COLO829 (cell line): ENCODE measurements at regions not wholly inside any gene's neighbourhood (a gene's known extent, or its start where the extent isn't known, plus 50 kb on each side); places are given as distances from the start of the nearest gene placed in this dataset.
A peak's percentile ranks its signal among the peaks of the same experiment; 100 is the strongest.
"Not testable (repeated sequence)": the region's sequence is repeated elsewhere in the genome, so short reads cannot be mapped to it uniquely, and the experiment has no call there.

Experiments used
- DNase-seq: peaks from one replicate; pipeline ENCODE4 v3.0.0; 2012; ENCODE audit warnings: low spot score

DNA sequence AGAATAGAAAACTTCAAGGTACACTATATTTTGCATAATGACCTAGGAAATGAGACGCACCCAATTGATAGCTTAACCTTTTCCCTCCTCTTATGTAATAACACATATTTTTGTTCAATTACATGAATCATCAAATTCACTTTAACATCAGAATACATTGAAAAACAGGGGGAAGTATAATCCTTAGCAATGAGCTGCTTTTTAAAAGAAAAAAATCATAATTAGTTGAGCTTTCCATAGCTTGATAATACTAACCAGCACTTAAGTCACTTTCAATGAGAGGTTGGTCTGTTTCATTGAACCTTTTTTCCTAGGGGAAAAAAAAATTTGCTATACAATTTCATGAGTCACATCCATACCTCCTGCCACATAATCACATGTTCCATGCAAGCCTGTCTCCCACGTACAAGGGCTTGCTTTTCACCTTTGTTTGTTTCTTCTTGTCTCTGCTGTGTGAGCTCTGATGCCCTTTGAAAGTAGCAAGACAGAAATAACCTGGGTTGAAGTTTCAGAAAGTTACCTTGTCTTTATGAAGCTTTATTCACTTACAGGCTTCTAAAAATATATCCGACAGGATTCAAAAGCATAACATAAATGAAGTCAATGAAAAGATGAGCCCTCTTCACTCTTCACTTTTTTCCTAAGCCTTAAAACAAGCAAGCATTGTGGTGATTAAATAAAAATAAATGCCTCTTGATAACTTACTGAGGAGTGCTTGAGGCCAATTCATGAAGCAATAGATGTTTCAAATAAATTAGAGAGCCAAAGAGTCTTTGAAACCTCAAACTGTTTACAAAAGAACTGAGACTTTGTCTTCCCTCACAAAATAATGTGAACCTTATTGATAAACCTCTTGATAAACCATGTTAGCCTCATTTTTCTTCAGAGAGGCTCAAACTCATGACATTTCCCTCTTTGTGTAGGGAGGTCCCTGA, 108.5 kb downstream of the FEM1C start:
- DNase-seq, result peak; percentile 66

DNA sequence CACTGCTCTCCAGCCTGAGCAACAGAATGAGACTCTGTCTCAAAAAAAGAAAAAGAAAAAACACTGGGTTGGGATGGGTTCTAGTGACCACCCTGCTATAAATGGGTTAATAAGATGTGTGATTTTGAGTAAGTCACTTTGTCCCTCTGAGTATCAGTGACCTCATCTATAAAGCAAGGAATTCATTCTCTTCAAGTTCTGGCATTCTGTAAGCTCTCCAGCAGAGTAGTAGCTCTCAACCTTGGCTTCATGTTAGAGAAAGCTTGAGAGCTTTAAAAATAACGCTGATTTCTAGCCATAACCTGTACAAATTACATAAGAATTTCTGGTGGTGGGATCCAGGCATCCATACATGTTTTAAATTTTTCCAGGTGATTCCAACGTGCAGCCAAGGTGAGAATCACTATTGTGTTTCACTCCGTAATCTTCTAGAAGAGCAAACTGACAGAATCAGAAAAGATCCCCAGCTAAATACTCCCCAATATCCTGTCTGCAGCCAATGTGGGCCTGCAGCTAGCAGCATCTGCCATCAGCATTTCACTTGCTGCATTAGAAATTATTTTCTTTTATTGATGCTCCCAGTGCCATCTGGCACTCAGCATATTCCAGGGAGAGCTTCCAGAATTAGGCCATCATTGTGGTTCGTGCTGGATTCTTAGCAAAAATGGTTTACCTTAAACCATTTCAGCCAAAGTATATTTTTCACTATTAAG, 109.4 kb downstream of the FEM1C start:
- DNase-seq, result no peak

DNA sequence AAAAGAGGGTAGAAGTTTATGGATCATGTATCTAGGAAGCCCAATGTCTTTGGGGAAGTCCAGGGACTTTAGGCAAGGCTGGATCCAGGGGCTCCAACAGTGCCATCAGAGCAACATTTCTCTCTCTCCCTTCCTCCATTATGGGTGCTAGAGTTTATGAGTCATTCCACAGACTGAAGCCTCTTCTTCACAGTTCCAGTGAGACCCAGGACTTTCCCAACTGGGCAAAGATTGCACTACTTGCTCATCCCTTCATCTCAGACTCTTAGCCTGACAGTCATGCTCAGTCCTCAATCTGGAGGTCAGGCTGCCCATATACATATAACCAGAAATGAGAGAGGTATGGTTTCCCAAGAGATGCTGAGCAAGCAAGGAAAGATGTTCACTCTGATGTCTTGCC, 110.7 kb downstream of the FEM1C start:
- no peak for DNase-seq

DNA sequence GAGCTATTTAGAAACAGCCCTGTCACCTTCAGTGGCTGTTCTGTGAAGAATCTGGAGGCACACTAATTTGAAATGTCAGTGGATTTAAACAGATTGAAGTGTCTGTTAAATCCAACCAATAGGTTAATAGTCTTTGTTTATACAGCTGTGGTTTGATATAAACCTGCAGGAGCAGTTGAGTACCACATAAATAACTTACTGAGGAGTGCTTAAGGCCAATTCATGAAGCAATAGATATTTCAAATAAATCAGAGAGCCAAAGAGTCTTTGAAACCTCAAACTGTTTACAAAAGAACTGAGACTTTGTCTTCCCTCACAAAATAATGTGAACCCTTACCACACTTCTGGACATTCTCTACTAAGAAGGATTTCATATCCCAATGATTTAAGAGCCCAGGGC, 111.9 kb downstream of the FEM1C start:
- no peak for DNase-seq

DNA sequence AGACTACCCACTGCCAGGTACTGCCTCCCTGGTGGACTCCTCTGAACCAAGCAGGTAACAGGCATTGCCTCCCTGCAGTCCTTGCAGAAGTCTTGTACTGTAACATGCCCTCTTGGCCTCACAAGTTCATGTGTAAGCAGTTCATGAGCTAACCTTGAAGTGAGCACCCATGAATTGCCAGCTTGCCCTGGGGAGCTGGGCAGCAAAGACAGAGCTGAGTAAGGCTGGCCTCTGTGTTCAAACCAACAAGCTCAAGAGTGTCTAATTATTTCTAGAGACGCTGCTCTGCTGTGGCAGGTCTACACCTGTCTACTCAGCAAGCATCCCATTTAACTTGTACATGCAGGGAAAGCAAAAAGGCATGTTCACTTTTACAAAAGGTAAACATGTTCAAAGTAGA, 113.5 kb downstream of the FEM1C start:
- DNase-seq, result no peak

DNA sequence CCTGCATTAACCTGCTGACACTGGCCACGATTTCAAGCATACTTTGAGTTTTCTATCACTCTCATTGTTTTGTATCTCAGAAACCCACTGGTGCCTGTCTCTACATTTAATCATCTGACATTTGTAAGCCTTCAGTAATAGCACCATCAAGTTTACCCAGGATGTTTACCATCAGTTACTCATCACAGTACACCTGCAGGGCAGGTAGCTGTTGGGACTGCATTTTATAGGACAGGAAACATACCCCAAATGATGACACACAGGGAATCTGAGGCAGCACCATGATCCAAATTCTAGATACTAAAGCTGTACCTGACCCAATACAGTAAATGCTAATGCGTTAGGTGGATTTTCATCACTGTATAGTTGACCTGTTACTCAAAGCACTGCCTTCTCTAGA, 114.2 kb downstream of the FEM1C start:
- DNase-seq, result no peak

DNA sequence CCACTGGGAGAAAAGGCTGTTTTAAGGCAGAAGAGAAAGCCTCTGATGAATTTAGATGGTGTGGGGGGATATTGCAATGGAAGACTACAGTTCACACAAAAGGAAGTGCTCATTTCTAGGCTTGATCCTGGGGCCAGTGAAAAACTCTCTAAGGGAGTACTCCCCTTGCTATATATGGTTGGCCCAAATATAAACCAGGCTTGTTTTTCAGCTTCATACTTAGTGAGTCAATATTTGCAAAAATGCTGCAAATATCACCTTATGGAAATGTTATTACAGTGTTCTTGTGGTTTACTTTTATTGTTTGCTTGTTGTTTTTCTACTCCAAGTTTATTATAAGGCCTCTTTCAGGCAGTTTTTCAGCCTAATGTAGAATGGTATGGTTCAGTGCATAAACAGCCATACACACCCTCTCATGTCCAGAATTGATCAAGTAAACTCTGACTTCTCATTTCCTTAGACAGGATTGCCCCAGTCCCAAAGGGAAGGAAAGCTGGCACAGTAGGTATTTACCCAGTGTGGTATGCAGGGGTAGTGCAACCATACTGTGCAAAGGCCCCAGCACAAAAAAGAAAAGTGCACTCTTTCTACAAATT, 115.1 kb downstream of the FEM1C start:
- DNase-seq, result no peak

DNA sequence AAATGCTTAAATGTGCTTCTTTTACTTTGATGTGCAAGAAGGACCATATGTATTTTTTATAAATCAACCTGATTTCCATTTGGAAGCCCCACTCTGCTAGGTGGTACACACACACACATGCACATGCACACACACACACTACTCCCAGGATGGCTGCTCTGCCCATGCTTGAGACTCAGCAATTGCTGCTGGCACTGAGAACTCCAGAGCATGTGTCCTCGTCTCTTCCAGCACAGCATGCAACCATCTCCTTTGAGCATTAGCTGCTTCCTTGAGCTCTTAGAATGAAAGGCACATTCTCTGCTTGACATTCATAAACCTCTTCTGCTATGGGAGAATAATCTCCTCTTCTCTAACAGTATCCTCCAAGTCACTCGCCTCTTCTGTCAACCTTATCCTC, 115.9 kb downstream of the FEM1C start:
- no peak for DNase-seq

DNA sequence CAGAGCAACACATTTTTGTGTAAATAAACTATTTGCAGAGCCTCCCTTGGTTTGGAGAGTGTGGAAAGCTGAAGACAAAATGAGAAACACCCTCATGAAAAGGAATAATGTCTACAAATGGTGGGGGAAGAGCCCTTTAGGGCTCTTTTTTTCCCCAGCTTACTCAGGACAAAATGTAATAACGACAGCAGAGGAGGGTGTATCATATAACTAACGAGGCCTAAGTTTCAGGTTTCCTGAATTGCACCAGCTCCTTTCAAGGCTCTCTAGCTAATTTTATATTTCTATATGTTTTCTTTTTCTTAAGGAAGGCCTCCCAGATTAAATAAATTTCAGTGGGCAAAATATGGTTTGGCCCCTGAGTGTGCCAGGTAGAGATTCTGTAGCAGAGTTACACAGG, 116.3 kb downstream of the FEM1C start:
- DNase-seq, result no peak

DNA sequence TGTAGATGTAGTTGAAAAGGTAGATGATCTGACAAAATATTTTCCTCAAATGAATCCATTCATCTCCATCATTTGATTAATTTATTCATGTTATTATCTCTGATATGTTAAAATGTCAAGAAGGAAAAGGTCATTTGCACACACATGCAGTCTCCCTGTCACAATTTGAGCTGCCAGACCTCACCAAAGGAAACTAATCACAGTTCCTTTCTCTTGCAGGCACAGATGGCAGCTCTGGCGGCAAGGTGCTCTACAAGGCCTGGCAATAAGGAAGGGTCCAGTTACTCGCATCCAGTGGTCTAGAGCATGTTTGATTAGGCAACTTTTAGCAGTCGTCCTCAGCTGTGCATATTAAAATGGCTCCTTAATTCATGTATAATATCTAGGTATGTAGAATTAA, 120.1 kb downstream of the FEM1C start:
- no peak for DNase-seq

DNA sequence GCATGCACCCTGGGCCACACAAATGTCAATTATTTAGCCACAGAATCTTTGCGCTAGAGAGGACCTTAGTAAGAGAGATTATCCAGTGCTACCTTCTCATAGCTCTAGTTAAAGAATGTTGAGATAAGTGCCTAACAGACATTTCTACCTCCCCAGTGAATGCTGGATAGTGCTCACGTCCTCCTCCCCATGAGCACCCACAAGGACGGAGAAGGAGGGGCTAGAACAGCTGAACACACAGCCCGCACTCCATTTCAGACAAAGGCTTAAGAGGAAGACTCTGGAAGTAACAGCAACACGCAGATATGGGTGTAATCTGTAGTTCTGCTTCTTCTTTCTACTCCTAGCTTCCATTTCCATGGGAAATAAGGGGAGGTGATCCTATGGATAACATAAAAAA, 120.5 kb downstream of the FEM1C start:
- DNase-seq, result no peak

DNA sequence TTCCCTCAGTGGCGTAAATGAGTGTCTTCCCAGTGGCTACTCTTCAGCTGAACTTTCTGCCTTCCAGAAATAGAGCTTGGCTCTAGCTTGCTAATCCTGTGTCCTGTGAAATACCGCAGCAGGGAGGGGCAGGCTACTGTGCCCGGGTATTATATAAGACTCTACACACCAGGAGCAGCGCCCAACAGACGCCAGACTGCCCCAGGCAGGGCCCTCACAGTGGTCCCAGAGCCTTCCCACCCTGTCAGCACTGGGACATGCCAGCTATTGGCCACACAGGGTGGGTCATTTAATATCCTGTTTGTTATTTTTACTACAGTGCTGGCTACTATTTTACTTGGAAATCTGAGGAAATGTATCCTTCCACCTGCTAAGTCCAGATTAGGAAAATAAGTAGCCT, 121.0 kb downstream of the FEM1C start:
- no peak for DNase-seq

DNA sequence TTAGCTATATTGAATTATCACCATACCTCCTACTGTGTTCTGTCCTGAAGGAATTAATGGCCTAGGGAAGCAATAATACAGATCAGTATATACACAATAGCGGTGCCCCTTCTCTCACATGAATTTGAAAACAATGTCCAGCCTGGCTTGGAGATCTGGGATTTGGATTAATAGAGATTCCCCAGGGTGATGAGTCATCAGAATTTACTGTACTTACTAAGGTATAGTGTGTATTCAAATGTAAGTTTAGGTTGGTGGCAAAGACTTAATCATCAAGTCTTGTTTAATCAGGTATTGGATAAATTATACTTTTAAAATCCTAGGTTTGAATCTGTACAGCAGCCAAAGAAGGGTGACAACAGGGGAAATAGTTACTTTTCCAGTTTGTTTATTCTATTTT, 121.5 kb downstream of the FEM1C start:
- DNase-seq, result no peak

DNA sequence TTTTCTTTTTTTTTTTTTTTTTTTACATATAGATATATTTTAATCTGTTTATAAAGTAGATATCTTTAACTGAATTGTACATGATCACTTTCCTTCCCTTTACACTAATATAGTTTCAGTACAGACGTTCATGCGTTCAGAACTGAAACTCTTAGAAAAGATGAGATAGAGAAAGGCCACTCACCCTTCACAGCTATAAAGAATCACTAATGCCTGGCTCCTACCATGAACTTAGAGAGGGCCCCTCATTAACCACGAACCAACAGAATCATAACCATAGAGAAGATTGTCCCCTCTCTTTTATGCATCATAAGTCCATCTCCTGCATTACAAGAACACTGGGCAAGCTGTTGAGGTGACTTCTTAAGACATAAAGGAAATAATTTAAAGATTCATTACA, 123.8 kb downstream of the FEM1C start:
- not testable (repeated sequence) for DNase-seq

DNA sequence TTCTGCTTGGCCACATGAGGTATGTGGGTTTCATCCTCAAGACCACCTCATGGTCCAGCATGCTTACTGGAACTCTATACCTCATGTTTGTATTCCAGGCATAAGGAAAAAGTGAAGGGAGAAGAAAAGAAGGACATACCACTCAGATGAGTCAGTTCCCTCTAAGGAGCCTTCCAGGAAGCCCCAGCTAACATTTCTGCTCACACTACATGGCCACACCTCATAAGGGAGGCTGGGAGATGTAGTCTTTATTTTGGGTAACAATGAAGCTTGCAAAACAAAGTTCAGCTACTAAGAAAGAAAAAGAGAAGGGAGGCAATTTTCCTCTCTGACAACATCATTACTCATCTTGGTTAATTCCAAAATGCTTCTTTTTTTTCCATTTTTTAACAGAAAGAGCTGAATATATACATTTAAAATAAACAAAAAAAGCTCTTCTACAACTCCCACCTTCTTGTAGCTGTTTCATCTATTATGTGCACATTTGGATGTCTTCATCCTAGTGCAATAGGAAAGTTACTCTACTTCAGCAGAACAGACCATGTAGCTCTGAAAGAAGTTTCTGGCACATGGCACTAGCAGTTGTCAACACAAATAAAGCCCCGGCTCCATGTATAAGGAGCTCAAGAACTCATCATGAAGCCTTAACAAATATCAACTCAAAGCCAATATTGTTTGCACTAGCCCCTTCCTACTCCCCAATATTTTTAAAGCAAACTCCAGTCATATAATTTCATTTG, 123.6 kb upstream of the CCDC112 start:
- DNase-seq, result peak; percentile 56

DNA sequence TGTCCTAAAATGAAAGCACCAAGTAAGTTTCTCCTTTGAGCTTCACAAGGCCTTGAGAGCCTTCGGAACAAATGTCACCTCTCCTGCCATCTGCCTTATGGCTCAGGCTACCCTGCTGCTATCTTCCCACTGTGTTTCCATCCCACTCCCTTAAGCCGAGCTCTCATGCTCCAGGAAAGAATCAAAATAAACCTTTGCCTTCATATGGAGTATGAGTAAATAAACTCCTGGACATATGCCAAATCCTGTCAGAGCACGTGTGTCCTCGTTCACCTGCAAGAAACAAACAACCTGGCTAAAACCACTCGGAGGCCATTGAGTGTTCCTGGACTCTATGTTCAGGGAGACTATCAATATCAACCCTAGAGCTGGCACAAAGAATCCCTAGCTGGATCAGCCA, 122.3 kb upstream of the CCDC112 start:
- DNase-seq, result no peak

DNA sequence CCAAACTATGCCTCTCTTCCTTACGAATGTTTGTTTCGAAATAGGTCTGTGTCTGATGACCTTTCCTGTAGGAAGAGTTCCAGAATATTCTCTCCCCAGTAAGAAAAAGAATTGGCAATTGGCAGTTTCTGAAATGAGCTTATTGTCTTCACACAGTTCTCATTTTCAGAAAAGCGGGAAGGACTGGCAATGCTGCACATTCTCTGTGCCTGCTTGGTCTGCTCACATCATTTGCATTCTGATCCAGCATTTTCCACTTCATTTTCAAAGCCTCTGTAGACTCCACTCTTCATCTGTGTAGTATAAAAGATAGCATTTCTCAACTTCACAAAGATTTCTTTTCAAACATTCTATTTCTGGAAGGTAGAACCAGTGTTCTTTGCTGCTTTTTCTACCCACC, 120.6 kb upstream of the CCDC112 start:
- DNase-seq, result no peak

DNA sequence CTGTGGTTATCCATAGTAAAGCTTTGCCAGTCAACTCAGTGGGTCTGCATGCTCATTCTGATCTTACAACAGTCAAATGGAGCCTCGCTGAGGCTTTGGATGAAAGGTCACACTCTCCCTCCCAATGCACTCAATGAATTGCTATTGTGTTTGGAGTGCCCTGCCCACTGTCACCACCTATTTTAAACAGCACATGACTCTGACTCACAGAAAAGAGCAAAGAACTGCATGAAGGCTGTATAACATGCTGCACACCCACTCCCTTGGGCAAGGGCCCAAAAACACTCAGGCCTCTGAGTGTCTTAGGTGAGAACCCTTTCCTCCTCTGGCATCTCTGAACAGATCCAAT, 118.7 kb upstream of the CCDC112 start:
- peak; percentile 93 for DNase-seq

DNA sequence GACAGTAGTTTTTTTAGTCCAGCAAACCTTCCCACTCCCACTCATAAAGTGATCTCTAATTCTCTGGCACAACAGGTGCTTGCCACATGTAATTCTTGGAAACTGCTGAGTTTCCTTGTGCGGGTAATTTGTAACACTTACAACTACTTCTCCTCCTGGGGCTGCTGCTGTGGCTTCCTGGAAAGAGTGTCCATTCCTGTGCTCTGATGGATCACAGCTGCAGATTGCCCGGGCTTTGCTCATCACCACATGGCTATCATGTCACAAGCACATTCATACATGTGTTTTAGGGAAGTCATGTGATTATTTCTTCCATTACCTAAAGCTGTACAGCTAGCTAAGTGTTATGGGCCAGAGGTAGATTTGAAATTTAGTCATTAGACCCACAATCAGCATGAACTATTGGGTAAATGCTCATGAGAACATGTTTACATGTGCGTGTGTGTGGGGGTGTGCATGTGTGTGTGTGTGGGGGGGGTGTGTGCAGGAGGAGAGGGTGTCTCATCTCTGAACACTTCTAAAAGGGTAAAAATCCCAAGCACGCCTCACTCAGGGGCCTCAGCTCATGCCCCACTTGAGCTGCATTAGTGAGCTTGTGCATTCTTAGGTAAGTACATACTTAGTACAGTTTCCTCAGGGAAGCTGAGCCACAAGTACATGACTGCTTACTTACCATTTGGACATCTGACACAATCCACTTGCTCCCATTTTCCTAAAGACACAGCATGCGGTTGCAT, 118.1 kb upstream of the CCDC112 start:
- DNase-seq, result no peak

DNA sequence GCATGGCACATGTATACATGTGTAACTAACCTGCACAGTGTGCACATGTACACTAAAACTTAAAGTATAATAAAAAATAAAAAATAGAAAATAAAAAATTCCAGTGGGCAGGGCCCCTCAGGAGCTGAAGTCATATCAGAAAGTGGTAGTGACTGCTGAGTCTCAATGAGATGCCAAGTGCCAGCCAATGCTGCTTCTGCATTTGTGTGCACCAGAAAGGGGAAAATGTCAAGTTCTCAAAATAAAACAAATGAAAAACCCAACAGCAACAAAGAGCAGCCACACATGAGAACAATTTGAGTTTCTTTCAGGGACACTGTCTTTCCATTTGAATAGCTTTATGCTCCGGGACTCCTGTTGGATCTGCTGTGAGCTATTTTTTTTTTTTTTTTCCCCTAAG, 117.2 kb upstream of the CCDC112 start:
- DNase-seq, result no peak

DNA sequence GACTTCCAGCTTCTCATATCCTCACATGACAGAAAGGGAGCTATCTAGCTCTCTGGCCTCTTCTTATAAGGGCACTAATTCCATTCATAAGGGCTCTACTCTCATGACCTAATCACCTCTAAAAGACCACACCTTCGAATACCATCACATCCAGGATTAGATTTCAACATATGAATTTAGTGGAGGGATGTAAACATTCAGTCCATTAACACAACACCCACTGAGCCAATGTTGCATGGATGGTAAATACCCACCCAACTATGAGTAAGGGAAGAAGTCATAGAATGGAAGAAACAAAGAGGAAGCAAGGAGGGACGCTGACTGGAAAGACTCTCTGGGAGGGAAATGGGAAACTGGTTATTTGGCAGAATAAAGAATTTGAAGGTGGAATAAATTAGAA, 112.6 kb upstream of the CCDC112 start:
- no peak for DNase-seq
